HG02885 (cell line): ENCODE measurements at regions not wholly inside any gene's neighbourhood (a gene's known extent, or its start where the extent isn't known, plus 50 kb on each side); places are given as distances from the start of the nearest gene placed in this dataset.
A peak's percentile ranks its signal among the peaks of the same experiment; 100 is the strongest.

Experiments
- ATAC-seq: cut with Tn5 transposase; IDR thresholded peaks from one replicate; pipeline ENCODE4 v1.9.1; 2021; ENCODE audit warnings: mild to moderate bottlenecking; ENCODE audit not compliant: unreplicated experiment, poor library complexity

DNA sequence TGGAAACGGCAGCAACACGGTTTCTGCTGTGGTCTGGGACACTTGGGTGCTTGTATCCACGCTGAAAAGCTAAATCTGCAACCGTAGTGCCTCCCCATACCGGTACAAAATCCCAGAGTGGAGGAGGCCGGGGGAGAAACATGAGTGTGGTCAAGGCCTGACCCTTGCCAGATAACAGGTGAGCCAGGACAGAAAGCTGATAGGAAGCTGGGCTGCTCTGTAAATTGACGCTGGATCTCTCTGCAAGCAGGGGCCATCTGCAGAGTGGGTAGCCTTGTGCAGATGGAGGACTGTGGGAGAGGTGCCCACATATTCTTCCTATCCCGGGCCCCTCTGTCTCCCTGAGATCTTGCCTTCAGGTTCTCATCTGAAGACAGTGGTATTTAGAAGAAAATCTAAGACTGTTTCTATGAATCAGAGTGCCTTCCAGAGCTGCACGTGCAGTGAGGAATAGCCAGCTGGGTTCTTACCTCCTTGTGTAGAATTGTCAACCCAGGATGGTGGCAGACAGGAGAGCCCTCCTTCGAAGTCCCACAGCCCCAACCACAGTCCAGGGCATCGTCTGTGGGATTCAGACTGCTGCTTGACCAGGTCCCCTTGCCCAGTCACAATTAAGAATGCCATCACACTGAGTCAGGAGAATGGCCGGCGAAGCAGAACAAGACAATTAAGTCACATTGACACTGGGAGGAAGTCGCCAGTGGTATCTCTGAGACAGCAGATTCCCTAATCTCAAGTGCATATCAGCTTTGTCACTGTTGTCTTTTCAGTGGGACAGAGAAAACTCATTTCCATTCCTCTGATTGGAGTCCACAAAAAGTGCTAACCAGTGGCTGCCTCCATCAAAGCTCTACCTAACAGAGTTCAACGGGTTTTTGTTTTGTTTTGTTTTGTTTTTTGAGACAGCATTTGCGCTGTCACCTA lies 100.0 kb upstream of the RIPOR2 start:
- ATAC-seq, result peak; percentile 45

DNA sequence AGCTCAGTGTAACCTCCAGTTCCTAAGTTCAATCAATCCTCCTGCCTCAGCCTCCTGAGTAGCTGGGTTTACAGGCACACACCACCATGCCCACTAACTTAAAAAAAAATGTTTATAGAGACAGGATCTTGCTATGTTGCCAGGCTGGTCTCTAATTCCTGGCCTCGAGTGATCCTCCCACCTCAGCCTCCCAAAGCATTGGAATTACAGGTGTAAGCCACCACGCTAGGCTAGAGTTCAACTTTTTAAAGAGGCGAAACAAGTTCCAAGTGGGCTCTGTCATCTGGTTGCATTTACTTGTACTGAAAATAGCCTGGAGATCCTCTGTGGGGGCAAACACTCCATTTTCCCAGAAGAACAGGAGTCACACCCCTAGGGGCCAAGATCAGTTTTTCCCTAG lies 100.7 kb upstream of the RIPOR2 start:
- ATAC-seq, result no peak

DNA sequence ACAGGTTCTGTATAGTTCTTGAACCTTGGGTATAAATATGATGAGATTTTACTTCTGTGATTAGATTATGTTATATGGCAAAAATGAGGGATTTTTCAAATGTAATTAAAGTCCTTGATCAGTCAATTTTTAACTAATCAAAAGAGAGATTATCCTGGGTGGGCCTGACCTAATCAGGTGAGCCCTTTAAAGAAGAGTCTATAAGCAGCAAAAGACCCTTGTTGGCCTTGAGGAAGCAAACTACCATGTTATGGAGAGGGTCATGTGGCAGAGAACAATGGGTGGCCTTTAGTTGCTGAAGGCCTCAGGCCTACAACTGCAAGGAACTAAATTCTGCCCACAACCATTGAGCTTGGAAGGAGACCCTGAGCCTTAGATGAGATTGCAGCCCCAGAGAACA lies 102.5 kb upstream of the RIPOR2 start:
- ATAC-seq, result no peak

DNA sequence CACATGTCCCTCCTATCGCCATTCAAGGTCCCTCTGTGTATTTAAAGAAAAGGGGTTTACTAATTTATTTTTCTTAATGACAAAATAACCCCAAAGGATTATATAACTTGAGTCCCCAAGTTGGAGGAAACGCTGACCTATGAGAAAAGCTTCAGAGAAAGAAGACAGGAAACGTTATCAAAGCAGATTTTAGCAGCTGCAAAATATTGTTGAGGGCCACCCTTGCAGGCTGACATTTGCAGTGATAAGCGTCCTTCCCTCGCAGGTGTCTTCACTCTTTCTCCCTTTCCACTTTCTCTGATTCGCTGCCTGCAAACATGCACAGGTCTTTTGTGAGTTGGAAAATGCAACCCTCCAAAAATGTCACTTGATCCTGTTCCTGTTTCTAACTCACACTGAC lies 103.2 kb upstream of the RIPOR2 start:
- no peak for ATAC-seq

DNA sequence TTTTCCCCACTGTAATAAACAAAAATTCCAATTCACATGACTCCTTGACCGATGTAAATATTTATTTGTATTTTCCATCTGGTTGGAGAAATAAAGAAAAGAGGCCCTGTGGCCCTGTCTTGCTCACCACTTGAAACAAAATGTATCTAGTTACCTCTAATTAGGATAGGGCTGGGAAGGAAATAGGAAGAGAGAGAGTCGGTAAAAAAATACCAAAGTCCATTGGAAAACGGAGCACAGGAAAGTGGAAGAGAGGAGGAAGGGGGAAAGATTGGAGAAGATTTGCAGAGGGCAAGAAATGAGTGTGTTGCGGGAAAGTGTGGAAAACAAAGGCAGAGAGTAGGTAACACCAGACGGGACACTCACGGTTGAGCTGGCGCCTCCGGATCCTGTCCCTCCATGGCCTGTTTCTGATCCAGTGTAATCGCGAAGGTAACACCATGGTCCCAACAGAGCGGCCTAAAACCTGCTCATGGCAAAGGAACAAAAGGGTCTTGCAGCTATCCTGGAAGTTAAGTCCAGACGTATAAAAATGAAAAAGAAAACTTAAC lies 105.8 kb upstream of the RIPOR2 start:
- no peak for ATAC-seq

DNA sequence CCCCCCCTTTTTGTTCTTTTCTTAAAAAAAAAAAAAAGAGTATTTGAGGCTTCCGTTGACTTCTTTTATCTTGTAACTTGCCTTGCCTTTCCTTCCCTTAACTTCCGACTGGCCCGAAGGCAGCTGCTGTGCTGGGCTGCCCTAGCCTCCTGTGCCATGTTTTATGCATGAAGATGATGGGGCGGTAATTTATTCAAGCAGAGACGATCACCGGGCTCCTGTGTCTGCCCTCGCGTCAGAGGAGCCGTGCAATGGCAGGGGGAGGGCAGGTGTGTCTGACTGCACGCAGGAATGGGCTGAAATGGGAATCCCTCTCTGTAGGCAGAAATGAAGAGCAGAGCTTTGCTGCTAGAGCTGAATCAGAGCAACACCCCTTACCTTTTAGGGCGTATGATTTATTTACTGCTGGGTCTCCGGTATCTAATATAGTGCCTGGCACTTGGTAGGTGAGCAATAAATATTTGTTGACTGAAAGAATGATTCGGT lies 106.3 kb upstream of the RIPOR2 start:
- ATAC-seq, result peak; percentile 60

- peak; percentile 34 for ATAC-seq
Observed at GRCh38 chr6:25042536-25042935, 106.8 kb upstream of the RIPOR2 start.

DNA sequence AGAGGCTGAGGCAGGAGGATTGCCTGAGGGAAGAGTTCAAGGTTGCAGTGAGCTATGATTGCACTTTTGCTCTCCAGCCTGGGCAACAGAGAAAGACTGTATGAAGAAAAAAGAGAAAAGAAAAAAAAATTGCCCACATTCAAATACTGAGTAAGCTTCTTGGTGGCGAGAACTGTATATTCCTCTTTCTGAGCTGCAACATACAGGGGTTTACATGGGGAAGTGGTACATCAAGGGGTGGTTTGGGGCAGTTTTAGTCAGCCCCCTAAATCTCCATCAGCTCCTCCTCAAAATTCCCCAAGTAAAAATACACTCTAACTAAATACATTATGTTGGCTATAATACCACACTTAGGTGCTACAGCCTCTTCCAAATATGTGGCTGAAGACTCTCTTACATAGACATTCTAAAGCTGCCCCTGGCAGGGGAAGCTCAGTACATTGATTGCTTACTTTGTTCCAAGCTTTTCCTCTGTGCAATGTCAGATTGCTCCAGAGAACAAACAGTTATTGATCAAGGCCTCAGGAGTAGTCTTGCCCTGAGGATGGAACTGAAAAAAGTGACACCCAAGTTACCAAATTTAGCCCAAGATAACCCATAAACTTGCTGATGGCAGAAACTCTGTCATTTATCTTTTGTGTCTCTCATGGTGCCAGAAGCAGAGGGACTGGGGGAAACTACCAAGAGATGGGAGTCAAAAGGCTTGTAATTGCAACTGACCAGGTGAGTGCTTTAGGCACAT lies 107.4 kb upstream of the RIPOR2 start:
- ATAC-seq, result peak; percentile 53

DNA sequence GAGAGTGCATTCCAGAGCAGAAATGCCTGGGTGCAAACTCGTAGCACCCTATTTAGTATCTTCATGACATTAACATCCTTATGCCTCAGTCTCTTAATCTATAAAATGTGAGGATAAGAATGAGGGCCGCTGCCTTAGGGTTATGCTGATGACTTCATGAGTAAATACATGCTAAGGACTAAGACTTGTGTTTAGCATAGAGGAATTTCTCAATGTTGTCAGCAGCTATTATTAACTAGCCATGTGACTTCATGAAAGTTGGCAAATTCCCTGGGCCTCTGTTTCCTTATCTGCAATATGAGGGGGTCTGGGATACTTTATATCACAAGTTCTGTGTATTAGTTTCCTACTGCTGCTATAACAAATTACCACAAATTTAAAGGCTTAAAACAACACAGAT lies 108.1 kb upstream of the RIPOR2 start:
- ATAC-seq, result no peak

DNA sequence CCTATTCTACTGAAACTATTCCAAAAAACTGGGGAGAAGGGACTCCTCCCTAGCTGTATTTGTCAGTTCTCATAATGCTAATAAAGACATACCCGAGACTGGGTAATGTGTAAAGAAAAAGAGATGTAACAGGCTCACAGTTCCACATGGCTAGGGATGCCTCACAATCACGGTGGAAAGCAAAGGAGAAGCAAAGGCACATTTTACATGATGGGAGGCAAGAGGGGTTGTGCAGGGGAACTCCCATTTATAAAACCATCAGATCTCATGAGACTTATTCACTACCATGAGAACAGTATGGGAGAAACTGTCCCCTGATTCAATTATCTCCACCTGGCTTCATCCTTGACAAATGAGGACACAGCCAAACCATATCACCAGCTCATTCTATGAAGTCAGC lies 111.2 kb upstream of the RIPOR2 start:
- no peak for ATAC-seq

GRCh38 chr6:25050356-25050755 lies 114.6 kb upstream of the RIPOR2 start:
- ATAC-seq, result no peak

DNA sequence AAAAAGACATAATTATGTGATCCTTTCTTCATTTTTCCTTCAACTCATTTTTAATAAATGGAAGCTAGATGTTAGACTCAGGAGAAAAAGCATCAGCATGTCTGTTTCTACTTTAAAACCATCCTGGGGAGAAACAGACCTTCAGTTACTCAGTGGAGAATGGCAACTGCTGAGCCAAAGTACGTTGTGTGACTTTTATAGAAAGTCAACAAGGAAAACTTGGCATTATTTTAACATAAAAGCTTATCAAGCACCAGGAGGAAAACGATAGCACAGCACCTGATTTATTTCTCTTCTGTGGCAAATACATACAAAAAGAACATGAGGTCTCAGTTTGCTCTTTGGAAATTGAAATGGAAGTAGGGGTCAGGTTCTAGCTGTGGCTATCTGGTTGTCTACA lies 115.3 kb upstream of the RIPOR2 start:
- ATAC-seq, result no peak

GRCh38 chr6:25052181-25052580 lies 116.4 kb upstream of the RIPOR2 start:
- no peak for ATAC-seq

DNA sequence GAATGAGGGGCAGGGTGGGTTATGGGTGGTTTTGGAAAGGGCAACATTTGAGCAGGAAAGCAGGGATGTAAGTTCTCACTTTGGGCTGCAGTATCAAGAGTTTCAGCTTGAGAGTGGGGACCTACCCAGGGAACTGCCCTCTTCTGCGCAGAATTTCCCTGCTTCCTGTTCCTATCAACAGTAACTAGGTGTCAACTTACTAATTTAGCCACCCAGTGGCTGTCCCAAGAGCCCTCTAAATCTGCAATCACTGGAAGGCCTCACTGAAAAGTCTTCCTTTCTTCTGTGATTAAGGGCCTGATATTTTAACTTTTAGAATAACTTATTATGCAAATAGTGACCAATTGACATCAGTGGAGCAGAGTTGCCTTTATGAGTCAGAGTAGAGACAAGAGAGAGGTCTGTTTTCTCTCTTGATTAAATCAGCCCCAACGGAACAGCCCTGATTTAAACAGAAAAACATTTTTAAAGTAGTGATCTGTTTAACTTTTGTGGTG lies 118.2 kb upstream of the RIPOR2 start:
- peak; percentile 83 for ATAC-seq

DNA sequence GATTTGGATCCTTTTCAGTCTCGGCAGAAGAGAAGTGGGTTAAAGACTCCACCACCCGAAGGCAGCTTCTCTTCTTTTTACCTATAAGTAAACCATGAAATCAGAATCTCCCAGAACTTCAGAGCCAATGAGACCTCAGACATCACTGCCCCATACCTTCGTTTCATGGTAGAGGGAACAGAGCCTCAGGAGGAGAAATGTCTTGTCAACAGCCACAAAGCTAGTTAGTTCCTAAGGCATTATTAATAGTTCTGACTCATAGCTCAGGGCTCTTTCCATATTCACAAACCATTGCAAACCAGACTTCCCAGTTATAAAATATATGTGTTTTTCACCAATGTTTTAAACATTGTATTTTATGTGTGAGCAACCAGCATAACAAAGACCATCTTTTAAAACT lies 118.7 kb upstream of the RIPOR2 start:
- ATAC-seq, result no peak

- ATAC-seq, result peak; percentile 43
Observed at GRCh38 chr6:25056130-25056529, 120.4 kb upstream of the RIPOR2 start.

GRCh38 chr6:25057111-25057905 lies 121.5 kb upstream of the RIPOR2 start:
- ATAC-seq, result no peak

DNA sequence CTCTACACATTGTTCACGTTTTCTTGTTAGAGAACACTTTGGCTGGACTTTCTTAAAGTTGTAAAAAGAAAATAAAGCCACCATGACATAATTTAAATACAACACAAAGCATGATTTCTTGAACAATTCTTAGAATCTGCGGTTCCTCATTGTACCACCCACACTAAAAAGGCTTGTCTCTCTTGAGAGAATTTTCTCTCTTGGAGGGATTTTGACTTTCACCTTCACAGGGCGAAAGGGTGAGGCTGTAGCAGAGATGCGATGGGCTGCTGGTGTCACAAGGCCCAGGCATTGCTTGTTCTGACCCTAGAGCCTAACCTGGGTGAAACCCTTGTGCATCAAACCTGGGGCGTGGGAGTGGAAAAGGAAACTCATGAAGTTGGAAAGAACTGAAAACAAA lies 122.7 kb upstream of the RIPOR2 start:
- no peak for ATAC-seq

GRCh38 chr6:25058941-25059340 lies 123.2 kb upstream of the RIPOR2 start:
- ATAC-seq, result no peak

DNA sequence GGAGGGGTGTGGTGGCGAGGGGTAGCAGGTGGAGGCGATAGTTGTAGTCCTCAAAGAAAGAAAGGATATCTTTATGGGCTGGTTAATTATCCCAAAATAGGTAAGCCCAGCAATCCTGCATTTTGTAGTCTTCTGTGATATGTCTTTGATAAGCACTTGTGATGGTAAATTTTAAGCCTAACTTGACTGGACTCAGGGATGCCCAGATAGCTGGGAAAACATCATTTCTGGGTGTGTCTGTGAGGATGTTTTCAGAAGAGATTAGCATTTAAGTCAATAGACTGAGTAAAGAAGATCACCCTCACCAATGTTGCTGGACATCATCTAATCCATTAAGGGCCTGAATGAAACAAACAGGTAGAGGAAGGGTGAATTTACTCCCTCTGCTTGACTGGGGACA lies 124.8 kb upstream of the RIPOR2 start:
- ATAC-seq, result no peak
